ENCODE measurements at regions not wholly inside any gene's neighbourhood (a gene's known extent, or its start where the extent isn't known, plus 50 kb on each side); places are given as distances from the start of the nearest gene placed in this dataset.

DNA sequence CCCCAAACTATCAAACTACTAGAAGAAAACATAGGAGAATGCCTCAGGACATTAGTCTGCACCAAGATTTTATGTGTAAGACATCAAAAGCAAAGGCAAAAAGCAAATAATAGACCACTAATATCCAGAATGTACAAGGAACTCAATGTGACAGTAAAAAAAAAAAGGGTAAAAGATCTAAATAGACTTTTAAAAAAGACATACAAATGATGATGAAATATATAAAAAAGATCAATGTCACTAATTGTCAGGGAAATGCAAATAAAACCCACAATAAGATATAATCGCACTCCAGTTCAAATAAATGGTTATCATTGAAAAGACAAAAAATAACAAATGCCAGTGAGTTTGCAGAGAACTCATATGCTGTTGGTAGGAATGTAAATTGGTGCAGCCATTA lies 118.3 kb upstream of the DUSP22 start:
- H3K4me2 ChIP-seq (ENCODE audit: low read length): no peak overlapping the region
- H2AFZ ChIP-seq (ENCODE audit: low read length): no peak overlapping the region
- H3K9me2 ChIP-seq (ENCODE audit: insufficient read depth, low read length): no peaks in the 10 kb centered on the region
- intact Hi-C loops (cut with micrococcal nuclease; ENCODE audit: unreplicated experiment): no loop called here
- H4K20me1 ChIP-seq (ENCODE audit: insufficient read depth, low read length): no peaks in the 10 kb centered on the region
- no peaks in the 10 kb centered on the region for H3K79me2 ChIP-seq (ENCODE audit: insufficient read depth, low read depth, low read length)
- CTCF ChIA-PET (ENCODE audit: unreplicated experiment): no interaction called here
- H3K36me3 ChIP-seq (ENCODE audit: insufficient read depth, low read length): no peaks in the 10 kb centered on the region
- 0 out of 2 replicates have a peak, but pooled peaks cover 4% of the 10 kb centered on the region for H3K9me3 ChIP-seq (ENCODE audit: low read length)
- H3K27ac ChIP-seq (ENCODE audit: low read depth, low read length, poor library complexity, severe bottlenecking): no peak overlapping the region
- H3K4me3 ChIP-seq (ENCODE audit: low read depth, low read length, poor library complexity, severe bottlenecking): no peak overlapping the region
- POLR2A ChIA-PET: no interaction called here
- H3K4me1 ChIP-seq (ENCODE audit: insufficient read depth, low read length, poor library complexity, severe bottlenecking): no peaks in the 10 kb centered on the region
- TF ChIP-seq, protein P1, sequence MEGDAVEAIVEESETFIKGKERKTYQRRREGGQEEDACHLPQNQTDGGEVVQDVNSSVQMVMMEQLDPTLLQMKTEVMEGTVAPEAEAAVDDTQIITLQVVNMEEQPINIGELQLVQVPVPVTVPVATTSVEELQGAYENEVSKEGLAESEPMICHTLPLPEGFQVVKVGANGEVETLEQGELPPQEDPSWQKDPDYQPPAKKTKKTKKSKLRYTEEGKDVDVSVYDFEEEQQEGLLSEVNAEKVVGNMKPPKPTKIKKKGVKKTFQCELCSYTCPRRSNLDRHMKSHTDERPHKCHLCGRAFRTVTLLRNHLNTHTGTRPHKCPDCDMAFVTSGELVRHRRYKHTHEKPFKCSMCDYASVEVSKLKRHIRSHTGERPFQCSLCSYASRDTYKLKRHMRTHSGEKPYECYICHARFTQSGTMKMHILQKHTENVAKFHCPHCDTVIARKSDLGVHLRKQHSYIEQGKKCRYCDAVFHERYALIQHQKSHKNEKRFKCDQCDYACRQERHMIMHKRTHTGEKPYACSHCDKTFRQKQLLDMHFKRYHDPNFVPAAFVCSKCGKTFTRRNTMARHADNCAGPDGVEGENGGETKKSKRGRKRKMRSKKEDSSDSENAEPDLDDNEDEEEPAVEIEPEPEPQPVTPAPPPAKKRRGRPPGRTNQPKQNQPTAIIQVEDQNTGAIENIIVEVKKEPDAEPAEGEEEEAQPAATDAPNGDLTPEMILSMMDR (conservative IDR thresholded peaks at IDR 0.05; ENCODE audit: low read length): no peak
- TF ChIP-seq EZH2phosphoT487 (IDR thresholded peaks at IDR 0.05; ENCODE audit: borderline replicate concordance, low read depth, low read length): no peak
- DNase-seq (ENCODE audit: low spot score): no peak
- BruUV-seq (replicated peaks): no TSS peak

DNA sequence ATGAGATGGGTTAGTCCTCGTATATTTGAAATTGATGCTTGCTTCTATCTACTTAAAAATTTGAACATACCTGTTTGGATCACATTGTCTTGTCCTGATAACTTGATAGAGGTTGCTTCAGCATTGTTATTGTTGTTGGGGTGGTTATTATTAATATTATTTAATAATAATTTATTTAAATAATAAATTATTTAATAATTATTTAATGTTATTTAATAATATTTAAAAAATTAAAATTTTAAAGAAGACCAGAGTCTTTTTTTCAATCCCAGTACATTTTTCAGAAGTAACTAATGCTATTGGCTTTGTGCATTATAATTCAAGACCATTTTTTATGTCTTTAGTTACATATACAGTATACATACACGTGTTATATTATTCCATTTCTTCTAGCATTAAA lies 116.6 kb upstream of the DUSP22 start:
- Histone ChIP-seq H3K9me2 (ENCODE audit: insufficient read depth, low read length) (no peaks in the 10 kb centered on the region), H3K79me2 (ENCODE audit: insufficient read depth, low read depth, low read length) (no peaks in the 10 kb centered on the region), H3K4me1 (ENCODE audit: insufficient read depth, low read length, poor library complexity, severe bottlenecking) (peaks cover 5% of the 10 kb centered on the region), H3K36me3 (ENCODE audit: insufficient read depth, low read length) (no peaks in the 10 kb centered on the region), H3K4me3 (ENCODE audit: low read depth, low read length, poor library complexity, severe bottlenecking) (no peak overlapping the region), H2AFZ (ENCODE audit: low read length) (no peak overlapping the region), H3K27ac (ENCODE audit: low read depth, low read length, poor library complexity, severe bottlenecking) (no peak overlapping the region), H3K9me3 (ENCODE audit: low read length) (peaks cover 4% of the 10 kb centered on the region; the same call in 1 of the 2 replicates), H4K20me1 (ENCODE audit: insufficient read depth, low read length) (no peaks in the 10 kb centered on the region), H3K4me2 (ENCODE audit: low read length) (no peak overlapping the region)
- ChIA-PET POLR2A (no interaction called here), CTCF (ENCODE audit: unreplicated experiment) (no interaction called here)
- intact Hi-C loops (cut with micrococcal nuclease; ENCODE audit: unreplicated experiment): no loop called here
- DNase-seq (ENCODE audit: low spot score): no peak
- no TSS peak for BruUV-seq (replicated peaks)
- no peak for TF ChIP-seq EZH2phosphoT487 (IDR thresholded peaks at IDR 0.05; ENCODE audit: borderline replicate concordance, low read depth, low read length)
- TF ChIP-seq, protein P1 (conservative IDR thresholded peaks at IDR 0.05; ENCODE audit: low read length): no peak

DNA sequence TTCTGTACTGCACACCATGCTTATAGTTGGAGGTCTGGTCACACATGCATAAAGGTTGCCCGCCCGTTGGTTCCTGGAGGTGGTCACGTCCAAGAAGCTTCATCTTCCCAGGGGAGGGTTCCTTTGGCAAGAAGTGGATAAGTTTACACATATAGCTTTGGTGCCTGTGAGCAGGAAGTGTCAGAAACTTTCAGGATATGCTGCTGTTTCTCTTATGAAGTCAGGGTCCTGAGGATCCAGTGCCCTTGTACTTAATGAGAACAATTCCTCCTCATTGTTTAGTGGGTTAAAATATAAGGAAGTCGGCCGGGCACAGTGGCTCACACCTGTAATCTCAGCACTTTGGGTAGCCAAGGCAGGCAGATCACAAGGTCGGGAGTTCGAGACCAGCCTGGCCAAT lies 115.5 kb upstream of the DUSP22 start:
- ChIA-PET POLR2A (no interaction called here), CTCF (ENCODE audit: unreplicated experiment) (no interaction called here)
- H3K4me3 ChIP-seq (ENCODE audit: low read depth, low read length, poor library complexity, severe bottlenecking): no peak overlapping the region
- no peaks in the 10 kb centered on the region for H3K36me3 ChIP-seq (ENCODE audit: insufficient read depth, low read length)
- intact Hi-C loops (cut with micrococcal nuclease; ENCODE audit: unreplicated experiment): no loop called here
- H3K27ac ChIP-seq (ENCODE audit: low read depth, low read length, poor library complexity, severe bottlenecking): no peak overlapping the region
- H3K79me2 ChIP-seq (ENCODE audit: insufficient read depth, low read depth, low read length): no peaks in the 10 kb centered on the region
- no peak for DNase-seq (ENCODE audit: low spot score)
- peaks cover 4% of the 10 kb centered on the region; the same call in 1 of the 2 replicates for H3K9me3 ChIP-seq (ENCODE audit: low read length)
- H3K4me1 ChIP-seq (ENCODE audit: insufficient read depth, low read length, poor library complexity, severe bottlenecking): peaks cover 16% of the 10 kb centered on the region
- H3K9me2 ChIP-seq (ENCODE audit: insufficient read depth, low read length): no peaks in the 10 kb centered on the region
- H4K20me1 ChIP-seq (ENCODE audit: insufficient read depth, low read length): no peaks in the 10 kb centered on the region
- no peak overlapping the region for H2AFZ ChIP-seq (ENCODE audit: low read length)
- no TSS peak for BruUV-seq (replicated peaks)
- TF ChIP-seq, protein P1 (conservative IDR thresholded peaks at IDR 0.05; ENCODE audit: low read length): no peak
- TF ChIP-seq EZH2phosphoT487 (IDR thresholded peaks at IDR 0.05; ENCODE audit: borderline replicate concordance, low read depth, low read length): no peak
- H3K4me2 ChIP-seq (ENCODE audit: low read length): no peak overlapping the region
